HepG2 (cell line): ENCODE measurements at regions not wholly inside any gene's neighbourhood (a gene's known extent, or its start where the extent isn't known, plus 50 kb on each side); places are given as distances from the start of the nearest gene placed in this dataset.

Experiments used
- ATAC-seq: fragments of 200-7000 bp; cut with Tn5 transposase; 3 replicates; pipeline ENCODE4 v1.9.1; 2020; ENCODE audit warnings: mild to moderate bottlenecking, moderate library complexity
- BruUV-seq: library from RNA; stranded (reverse); fragments of 400-500 nt; replicated peaks from 2 replicates; lab custom pipeline; 2021; lab: Mats Ljungman, UMichigan
- CTCF ChIA-PET: fragments of 300-600 bp; formaldehyde crosslinking; extraction: SDS; loops from one replicate; lab custom pipeline; 2021; ENCODE audit warnings: low total read pairs, inconsistent platforms, low intra/inter-chr PET ratio; lab: Yijun Ruan, JAX
- POLR2A ChIA-PET: fragments of 350-600 bp; sonication (Branson Sonifier 250); formaldehyde crosslinking; loops from one replicate; lab custom pipeline; 2020; ENCODE audit warnings: antibody characterized with exemption, inconsistent platforms; lab: Yijun Ruan, JAX
- DNase-seq: peaks from one replicate; pipeline ENCODE4 v3.0.0-alpha.2; 2015; ENCODE audit warnings: low spot score
- FAIRE-seq: peaks from 3 replicates; lab custom pipeline; 2011; peaks lifted over from hg19 to GRCh38; lab: Jason Lieb, UNC
- H2AFZ ChIP-seq: one replicate; pipeline ENCODE4 v1.6.1; 2011; ENCODE audit warnings: low read length, inconsistent platforms
- H3K27ac ChIP-seq: fragments of 300-600 bp; 3 replicates; pipeline ENCODE4 v1.8.0; 2011; ENCODE audit warnings: mixed run types, mild to moderate bottlenecking, mixed read lengths, low read length, inconsistent platforms; ENCODE audit not compliant: insufficient read depth; ENCODE audit errors: extremely low read length
- H3K27me3 ChIP-seq, 2 experiments: fragments of 200-600 bp in 1 of 2; 2 replicates in 1 of 2; 3 replicates in 1 of 2; pipeline versions ENCODE4 v1.6.0 to v1.8.0; 2011; ENCODE audit warnings: low read length in 2 of 2, mild to moderate bottlenecking in 2 of 2, moderate library complexity in 2 of 2, inconsistent platforms in 1 of 2; ENCODE audit not compliant: insufficient read depth in 2 of 2, control insufficient read depth in 1 of 2
- H3K36me3 ChIP-seq, 2 experiments: fragments of 200-600 bp in 1 of 2; replicated peaks in 1 of 2; 2 replicates in 1 of 2; 3 replicates in 1 of 2; pipeline versions ENCODE4 v1.5.1 to v1.8.0; 2011; ENCODE audit warnings: low read length in 2 of 2, inconsistent platforms in 1 of 2; ENCODE audit not compliant: insufficient read depth in 2 of 2, control insufficient read depth in 1 of 2
- H3K4me1 ChIP-seq: 2 replicates; pipeline ENCODE4 v1.5.1; 2012; ENCODE audit warnings: low read length, inconsistent platforms; ENCODE audit not compliant: insufficient read depth
- H3K4me2 ChIP-seq: 2 replicates; pipeline ENCODE4 v1.6.0; 2011; ENCODE audit warnings: low read depth, low read length, inconsistent platforms
- H3K4me3 ChIP-seq, 3 experiments: fragments of 200-600 bp in 1 of 3; sonication (generic), shearing (Covaris generic) in 1 of 3; replicated peaks in 1 of 3; 2 replicates each; pipeline ENCODE4 v1.5.1; 2011 to 2016; ENCODE audit warnings: low read length in 3 of 3, inconsistent platforms in 2 of 3, low read depth in 2 of 3, mild to moderate bottlenecking in 2 of 3, control low read depth in 1 of 3, mixed read lengths in 1 of 3; ENCODE audit not compliant: insufficient read depth in 1 of 3
- H3K79me2 ChIP-seq: one replicate; pipeline ENCODE4 v1.6.1; 2011; ENCODE audit warnings: low read length, inconsistent platforms; ENCODE audit not compliant: insufficient read depth
- H3K9ac ChIP-seq: 2 replicates; pipeline ENCODE4 v1.6.0; 2011; ENCODE audit warnings: mild to moderate bottlenecking, low read depth, low read length, inconsistent platforms; ENCODE audit not compliant: insufficient read depth
- H3K9me3 ChIP-seq: 2 replicates; pipeline ENCODE4 v1.5.1; 2012; ENCODE audit warnings: mild to moderate bottlenecking, low read length
- H4K20me1 ChIP-seq: 2 replicates; pipeline ENCODE4 v1.6.0; 2011; ENCODE audit warnings: inconsistent platforms, mild to moderate bottlenecking, low read length, moderate library complexity; ENCODE audit not compliant: insufficient read depth
- ATF1 ChIP-seq: IDR thresholded peaks from 2 replicates; pipeline ENCODE4 v1.6.1; 2016; ENCODE audit warnings: mild to moderate bottlenecking, control low read depth
- EZH2 ChIP-seq: conservative IDR thresholded peaks from 2 replicates; pipeline ENCODE4 v1.6.1; 2012; ENCODE audit warnings: mild to moderate bottlenecking, low read depth, low read length, moderate library complexity
- MED13 ChIP-seq: sonication (generic); formaldehyde crosslinking; IDR thresholded peaks from 2 replicates; pipeline ENCODE4 v1.5.0; 2020; ENCODE audit warnings: missing genetic modification reagents
- STAT6 ChIP-seq: sonication (generic); formaldehyde crosslinking; IDR thresholded peaks from 2 replicates; pipeline ENCODE4 v1.4.0; 2020; ENCODE audit warnings: missing genetic modification reagents, mild to moderate bottlenecking, borderline replicate concordance
- YY1 ChIP-seq: IDR thresholded peaks from 2 replicates; pipeline ENCODE4 v1.6.1; 2011; ENCODE audit warnings: low read length, low read depth, moderate library complexity, mild to moderate bottlenecking; ENCODE audit not compliant: insufficient read depth, insufficient replicate concordance
- ZKSCAN5 ChIP-seq: sonication (generic); formaldehyde crosslinking; IDR thresholded peaks from 2 replicates; pipeline ENCODE4 v1.5.1; 2020; ENCODE audit warnings: mild to moderate bottlenecking, missing genetic modification reagents
- ZNF136 ChIP-seq: sonication (generic); formaldehyde crosslinking; IDR thresholded peaks from 2 replicates; pipeline ENCODE4 v1.8.1; 2022; ENCODE audit warnings: low read depth, mild to moderate bottlenecking, moderate library complexity, missing genetic modification reagents
- ZNF33B ChIP-seq: sonication (generic); formaldehyde crosslinking; IDR thresholded peaks from 2 replicates; pipeline ENCODE4 v1.5.1; 2020; ENCODE audit warnings: mild to moderate bottlenecking, missing genetic modification reagents
- ZNF792 ChIP-seq: IDR thresholded peaks from 2 replicates; pipeline ENCODE4 v1.6.1; 2016
- ZSCAN21 ChIP-seq: sonication (generic); formaldehyde crosslinking; IDR thresholded peaks from 2 replicates; pipeline ENCODE4 v1.8.0; 2022; ENCODE audit warnings: mild to moderate bottlenecking, missing genetic modification reagents, moderate library complexity, borderline replicate concordance
- ZSCAN29 ChIP-seq: sonication (generic); formaldehyde crosslinking; conservative IDR thresholded peaks from 2 replicates; pipeline ENCODE4 v1.4.0; 2020; ENCODE audit warnings: mild to moderate bottlenecking, missing genetic modification reagents
- WGBS: methylation state at CpG from one replicate; pipeline ENCODE4 v1.1.6; 2017; ENCODE audit warnings: low lambda C conversion rate; 5-methylcytosine and 5-hydroxymethylcytosine counted together
- in situ Hi-C: cut with HindIII; loops from 2 replicates; pipeline ENCODE4 v1.10.0; 2017; ENCODE audit warnings: low pct_unique_long_range_greater_than_20kb; ENCODE audit not compliant: extremely low pct_ligation_motif_present
- intact Hi-C: fragments of 100-400 bp; cut with micrococcal nuclease; formaldehyde crosslinking; loops from one replicate; pipeline ENCODE4 v1.10.0; 2022; ENCODE audit not compliant: unreplicated experiment

GRCh38 chr3:95456835-95457234 is 1357.6 kb upstream of the EPHA6 start:
- DNase-seq (no peak), FAIRE-seq (no peak)
- no peak overlapping the region for H3K4me3 ChIP-seq
- no peak overlapping the region for H2AFZ ChIP-seq
- in situ Hi-C loops (no loop called here), intact Hi-C loops (no loop called here)
- H3K36me3 ChIP-seq, result no peaks in the 10 kb centered on the region
- ChIA-PET POLR2A (no interaction called here), CTCF (no interaction called here)
- H3K27me3 ChIP-seq, result no peaks in the 10 kb centered on the region
- no peaks in the 10 kb centered on the region for H4K20me1 ChIP-seq
- no TSS peak for BruUV-seq
- H3K27ac ChIP-seq, result no peak overlapping the region
- no peaks in the 10 kb centered on the region for H3K4me1 ChIP-seq
- TF ChIP-seq EZH2 (no peak), ZKSCAN5 (CRISPR knock-in tag) (no peak), ZNF792 (CRISPR knock-in tag) (no peak), MED13 (CRISPR knock-in tag) (no peak), ATF1 (CRISPR knock-in tag) (no peak), ZSCAN21 (CRISPR knock-in tag) (no peak), ZSCAN29 (CRISPR knock-in tag) (no peak), YY1 (no peak)
- TF ChIP-seq, all 625 proteins: peak for 0
- Histone ChIP-seq H3K79me2 (no peaks in the 10 kb centered on the region), H3K4me2 (no peak overlapping the region), H3K9ac (no peak overlapping the region), H3K9me3 (no peaks in the 10 kb centered on the region)
- no peak for ATAC-seq

- ATAC-seq, result no peak
- H3K9ac ChIP-seq, result no peak overlapping the region
- no peaks in the 10 kb centered on the region for H3K36me3 ChIP-seq
- H3K79me2 ChIP-seq, result no peaks in the 10 kb centered on the region
- no peak overlapping the region for H3K4me3 ChIP-seq
- H3K27me3 ChIP-seq, result no peaks in the 10 kb centered on the region
- WGBS, result under 1% methylated on average over 3 of the region's 3 CpGs
- no peaks in the 10 kb centered on the region for H4K20me1 ChIP-seq
- H3K4me1 ChIP-seq, result no peaks in the 10 kb centered on the region
- no peak overlapping the region for H3K4me2 ChIP-seq
- POLR2A ChIA-PET, result no interaction called here
- BruUV-seq, result no TSS peak
- no peak for DNase-seq
- FAIRE-seq, result no peak
- no peak overlapping the region for H3K27ac ChIP-seq
- intact Hi-C loops, result no loop called here
- in situ Hi-C loops, result no loop called here
- CTCF ChIA-PET, result interaction anchor here (0.6 kb wide), 1 partner anchor 38 kb away, joined by 3 read pairs; no protein-coding TSS in a partner anchor
- TF ChIP-seq STAT6 (CRISPR knock-in tag) (no peak), ZNF136 (no peak), ZNF33B (CRISPR knock-in tag) (no peak)
- no peak overlapping the region for H2AFZ ChIP-seq
- no peaks in the 10 kb centered on the region for H3K9me3 ChIP-seq
These were observed 1354.7 kb upstream of the EPHA6 start for GRCh38 chr3:95459706-95460105.
